Endothelial cell of umbilical vein (primary cell): ENCODE measurements at regions not wholly inside any gene's neighbourhood (a gene's known extent, or its start where the extent isn't known, plus 50 kb on each side); places are given as distances from the start of the nearest gene placed in this dataset.

ENCODE experiments used
- BruUV-seq: library from RNA; stranded (reverse); fragments of 400-500 nt; replicated peaks from 2 replicates; lab custom pipeline; 2021; lab: Mats Ljungman, UMichigan
- CTCF ChIA-PET: fragments of 300-600, 350-600 bp; sonication (Branson Sonifier 250); formaldehyde crosslinking; loops from one replicate; lab custom pipeline; 2021; ENCODE audit warnings: antibody characterized with exemption, inconsistent platforms; lab: Charles Lee
- POLR2A ChIA-PET: fragments of 300-600, 350-600 bp; sonication (Branson Sonifier 250); formaldehyde crosslinking; loops from one replicate; lab custom pipeline; 2021; ENCODE audit warnings: antibody characterized with exemption, inconsistent platforms; lab: Charles Lee
- DNase-seq: peaks from one replicate; pipeline ENCODE4 v3.0.0-alpha.2; 2011; ENCODE audit warnings: low read depth, low spot score
- FAIRE-seq: peaks from 2 replicates; lab custom pipeline; 2011; peaks lifted over from hg19 to GRCh38; lab: Jason Lieb, UNC
- H2AFZ ChIP-seq: 2 replicates; pipeline ENCODE4 v1.6.0; 2012; ENCODE audit warnings: low read depth, low read length, control low read depth, inconsistent platforms
- H3K27ac ChIP-seq: 2 replicates; pipeline ENCODE4 v1.5.1; 2011; ENCODE audit warnings: low read depth, mild to moderate bottlenecking, control low read depth, low read length, moderate library complexity; ENCODE audit not compliant: insufficient read depth
- H3K27me3 ChIP-seq, 2 experiments: 2 replicates each; pipeline versions ENCODE4 v1.6.0 to v1.6.1; 2011; ENCODE audit warnings: low read length in 2 of 2, mixed read lengths in 1 of 2; ENCODE audit not compliant: control insufficient read depth in 2 of 2, insufficient read depth in 2 of 2
- H3K36me3 ChIP-seq, 2 experiments: 2 replicates in 1 of 2; 3 replicates in 1 of 2; pipeline ENCODE4 v1.5.1; 2011; ENCODE audit warnings: low read length in 2 of 2, mild to moderate bottlenecking in 1 of 2, moderate library complexity in 1 of 2; ENCODE audit not compliant: control insufficient read depth in 2 of 2, insufficient read depth in 2 of 2; ENCODE audit errors: extremely low read depth in 1 of 2
- H3K4me1 ChIP-seq: 3 replicates; pipeline ENCODE4 v1.5.1; 2011; ENCODE audit warnings: mild to moderate bottlenecking, low read length; ENCODE audit not compliant: control insufficient read depth, insufficient read depth; ENCODE audit errors: extremely low read depth
- H3K4me2 ChIP-seq: 2 replicates; pipeline ENCODE4 v1.6.1; 2011; ENCODE audit warnings: low read length, control low read depth, mixed read lengths; ENCODE audit not compliant: insufficient read depth
- H3K4me3 ChIP-seq, 3 experiments: fragments of 200-600 bp in 1 of 3; sonication (generic), shearing (Covaris generic) in 1 of 3; replicated peaks in 1 of 3; 2 replicates each; pipeline ENCODE4 v1.5.1; 2011 to 2016; ENCODE audit warnings: control low read depth in 3 of 3, low read length in 3 of 3, mild to moderate bottlenecking in 2 of 3, inconsistent platforms in 1 of 3, low read depth in 1 of 3, moderate library complexity in 1 of 3; ENCODE audit not compliant: insufficient read depth in 1 of 3
- H3K79me2 ChIP-seq: 2 replicates; pipeline ENCODE4 v1.6.0; 2012; ENCODE audit warnings: low read length, inconsistent platforms; ENCODE audit not compliant: control insufficient read depth, insufficient read depth
- H3K9ac ChIP-seq: replicated peaks from 2 replicates; pipeline ENCODE3; 2011; ENCODE audit warnings: low read length, control low read depth; ENCODE audit not compliant: insufficient read depth; ENCODE audit errors: extremely low read depth
- H3K9me1 ChIP-seq: replicated peaks from 3 replicates; pipeline ENCODE4 v1.6.0; 2011; ENCODE audit warnings: mild to moderate bottlenecking, low read length; ENCODE audit not compliant: control insufficient read depth, insufficient read depth; ENCODE audit errors: extremely low read depth
- H3K9me3 ChIP-seq: replicated peaks from 2 replicates; pipeline ENCODE4 v1.5.1; 2012; ENCODE audit warnings: low read length, inconsistent platforms; ENCODE audit not compliant: control insufficient read depth, insufficient read depth
- H4K20me1 ChIP-seq: replicated peaks from 2 replicates; pipeline ENCODE3; 2011; ENCODE audit warnings: mild to moderate bottlenecking, low read length; ENCODE audit not compliant: control insufficient read depth, insufficient read depth; ENCODE audit errors: extremely low read depth
- EZH2 ChIP-seq: IDR thresholded peaks from 2 replicates; pipeline ENCODE4 v1.6.1; 2012; ENCODE audit warnings: borderline replicate concordance, low read depth, mild to moderate bottlenecking, moderate library complexity, low read length, inconsistent platforms; ENCODE audit not compliant: severe bottlenecking
- FOS ChIP-seq: IDR thresholded peaks from 2 replicates; pipeline ENCODE4 v1.6.1; 2011; ENCODE audit warnings: mild to moderate bottlenecking, low read length, moderate library complexity, borderline replicate concordance; ENCODE audit not compliant: insufficient read depth
- GATA2 ChIP-seq: IDR thresholded peaks from 2 replicates; pipeline ENCODE4 v1.7.0; 2011; ENCODE audit warnings: low read depth, mild to moderate bottlenecking, moderate library complexity, mixed read lengths, low read length; ENCODE audit not compliant: insufficient read length, insufficient read depth
- POLR2A ChIP-seq: IDR thresholded peaks from 2 replicates; pipeline ENCODE4 v1.6.1; 2012; ENCODE audit warnings: low read depth, mild to moderate bottlenecking, control low read depth, low read length
- POLR2AphosphoS5 ChIP-seq: IDR thresholded peaks from 2 replicates; pipeline ENCODE4 v1.6.1; 2012; ENCODE audit warnings: low read depth, mild to moderate bottlenecking, control low read depth, low read length, moderate library complexity; ENCODE audit not compliant: insufficient read depth
- dilution Hi-C: fragments of 300-500 bp; cut with MboI; formaldehyde crosslinking; loops from one replicate; pipeline ENCODE4 v1.15.0; 2019; ENCODE audit warnings: low sequenced_read_pairs; ENCODE audit not compliant: extremely low pct_ligation_motif_present
- intact Hi-C: fragments of 100-400 bp; cut with micrococcal nuclease; formaldehyde crosslinking; loops from one replicate; pipeline ENCODE4 v1.10.0; 2022
- TF ChIP-seq, protein P1 (sequence below), 2 donors: IDR thresholded peaks; 1 replicate in 1 of 2; 2 replicates in 1 of 2; pipeline ENCODE4 v1.5.1; 2011; ENCODE audit warnings: low read length in 2 of 2, mild to moderate bottlenecking in 2 of 2, moderate library complexity in 2 of 2, control low read depth in 1 of 2, inconsistent platforms in 1 of 2, low read depth in 1 of 2; ENCODE audit not compliant: insufficient read depth in 1 of 2; ENCODE audit errors: extremely low read depth in 1 of 2
- TF ChIP-seq, protein P2 (sequence below): IDR thresholded peaks from 2 replicates; pipeline ENCODE4 v1.6.1; 2011; ENCODE audit not compliant: insufficient read depth, insufficient read length

DNA sequence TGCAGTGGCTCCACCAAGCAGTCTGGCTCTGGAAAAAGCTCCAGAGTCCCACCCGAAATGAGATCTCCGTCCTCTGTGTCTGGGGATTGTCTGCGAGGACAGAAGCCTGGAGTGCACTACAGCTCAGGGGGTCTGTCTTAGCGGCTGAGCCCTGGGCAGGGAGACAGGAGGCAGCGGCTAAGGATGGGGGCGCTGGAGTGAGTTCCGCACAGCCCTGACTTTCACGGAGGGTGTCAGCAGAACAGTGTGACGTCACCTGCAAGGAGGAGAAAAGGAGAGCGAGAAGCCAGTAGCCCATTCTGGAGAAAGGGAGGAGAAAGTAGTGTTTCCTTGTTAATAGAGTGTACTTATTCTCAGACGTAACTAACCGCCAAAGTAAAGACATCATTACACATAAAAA, 97.6 kb downstream of the FAM50B start:
- Histone ChIP-seq H3K36me3 (no peaks in the 10 kb centered on the region), H3K9ac (no peak overlapping the region), H3K4me1 (peaks cover 4% of the 10 kb centered on the region), H4K20me1 (no peaks in the 10 kb centered on the region), H3K79me2 (no peaks in the 10 kb centered on the region), H3K27ac (no peak overlapping the region), H3K9me3 (no peaks in the 10 kb centered on the region), H3K9me1 (no peaks in the 10 kb centered on the region), H3K4me3 (no peak overlapping the region), H3K4me2 (no peak overlapping the region), H3K27me3 (peaks cover 14 to 21% of the 10 kb centered on the region in 2 experiments), H2AFZ (no peak overlapping the region)
- no peak for FAIRE-seq
- BruUV-seq: no TSS peak
- ChIA-PET POLR2A (no interaction called here), CTCF (no interaction called here)
- dilution Hi-C loops: no loop called here
- DNase-seq: no peak
- intact Hi-C loops: no loop called here
- TF ChIP-seq POLR2A: no peak

DNA sequence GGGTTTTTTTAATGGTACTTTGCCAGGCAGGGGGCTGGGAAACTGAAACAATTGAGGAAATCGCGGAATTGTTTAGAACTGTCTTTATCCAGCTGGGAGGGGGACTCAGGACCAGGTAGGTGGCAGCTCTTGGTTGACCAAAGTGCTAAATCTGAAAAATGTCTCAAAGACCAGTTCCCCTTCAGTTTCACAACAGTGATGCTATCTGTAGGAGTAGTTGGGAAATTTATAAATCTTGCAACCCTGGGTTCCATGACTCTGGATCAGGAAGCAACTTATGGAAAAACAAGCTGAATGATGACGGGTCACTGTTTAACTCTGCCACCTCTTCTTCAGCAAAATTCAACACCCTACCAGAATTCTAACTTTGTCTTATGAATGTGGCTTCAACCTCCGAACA, 99.7 kb downstream of the FAM50B start:
- BruUV-seq: no TSS peak
- Histone ChIP-seq H3K4me3 (no peak overlapping the region), H3K79me2 (no peaks in the 10 kb centered on the region), H4K20me1 (no peaks in the 10 kb centered on the region), H3K36me3 (no peaks in the 10 kb centered on the region), H3K9ac (no peak overlapping the region), H3K4me1 (no peaks in the 10 kb centered on the region), H3K9me1 (no peaks in the 10 kb centered on the region), H3K27ac (no peak overlapping the region), H3K4me2 (no peak overlapping the region), H2AFZ (no peak overlapping the region), H3K9me3 (no peaks in the 10 kb centered on the region), H3K27me3 (peaks cover 15 to 21% of the 10 kb centered on the region in 2 experiments)
- DNase-seq (no peak), FAIRE-seq (no peak)
- ChIA-PET CTCF (interaction anchor here (0.6 to 2.1 kb wide), 4 partner anchors 10 to 206 kb away, joined by 3 to 9 read pairs (median 4); no protein-coding TSS in a partner anchor), POLR2A (no interaction called here)
- intact Hi-C loops: no loop called here
- TF ChIP-seq EZH2 (no peak), POLR2AphosphoS5 (no peak), FOS (no peak), GATA2 (no peak)
- TF ChIP-seq, protein P1, sequence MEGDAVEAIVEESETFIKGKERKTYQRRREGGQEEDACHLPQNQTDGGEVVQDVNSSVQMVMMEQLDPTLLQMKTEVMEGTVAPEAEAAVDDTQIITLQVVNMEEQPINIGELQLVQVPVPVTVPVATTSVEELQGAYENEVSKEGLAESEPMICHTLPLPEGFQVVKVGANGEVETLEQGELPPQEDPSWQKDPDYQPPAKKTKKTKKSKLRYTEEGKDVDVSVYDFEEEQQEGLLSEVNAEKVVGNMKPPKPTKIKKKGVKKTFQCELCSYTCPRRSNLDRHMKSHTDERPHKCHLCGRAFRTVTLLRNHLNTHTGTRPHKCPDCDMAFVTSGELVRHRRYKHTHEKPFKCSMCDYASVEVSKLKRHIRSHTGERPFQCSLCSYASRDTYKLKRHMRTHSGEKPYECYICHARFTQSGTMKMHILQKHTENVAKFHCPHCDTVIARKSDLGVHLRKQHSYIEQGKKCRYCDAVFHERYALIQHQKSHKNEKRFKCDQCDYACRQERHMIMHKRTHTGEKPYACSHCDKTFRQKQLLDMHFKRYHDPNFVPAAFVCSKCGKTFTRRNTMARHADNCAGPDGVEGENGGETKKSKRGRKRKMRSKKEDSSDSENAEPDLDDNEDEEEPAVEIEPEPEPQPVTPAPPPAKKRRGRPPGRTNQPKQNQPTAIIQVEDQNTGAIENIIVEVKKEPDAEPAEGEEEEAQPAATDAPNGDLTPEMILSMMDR (IDR thresholded peaks at IDR 0.05; ENCODE audit: extremely low read depth in 1 of 2, insufficient read depth in 1 of 2, low read depth in 1 of 2, low read length in 2 of 2): no peak
- TF ChIP-seq, protein P2, sequence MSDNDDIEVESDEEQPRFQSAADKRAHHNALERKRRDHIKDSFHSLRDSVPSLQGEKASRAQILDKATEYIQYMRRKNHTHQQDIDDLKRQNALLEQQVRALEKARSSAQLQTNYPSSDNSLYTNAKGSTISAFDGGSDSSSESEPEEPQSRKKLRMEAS: no peak
- dilution Hi-C loops: no loop called here
